HK-2 (cell line): ENCODE measurements at regions not wholly inside any gene's neighbourhood (a gene's known extent, or its start where the extent isn't known, plus 50 kb on each side); places are given as distances from the start of the nearest gene placed in this dataset.
A peak's percentile ranks its signal among the peaks of the same experiment; 100 is the strongest.

Experiments used
- DNase-seq: peaks from one replicate; pipeline ENCODE4 v3.0.0-alpha.2; 2018; ENCODE audit not compliant: unreplicated experiment

DNA sequence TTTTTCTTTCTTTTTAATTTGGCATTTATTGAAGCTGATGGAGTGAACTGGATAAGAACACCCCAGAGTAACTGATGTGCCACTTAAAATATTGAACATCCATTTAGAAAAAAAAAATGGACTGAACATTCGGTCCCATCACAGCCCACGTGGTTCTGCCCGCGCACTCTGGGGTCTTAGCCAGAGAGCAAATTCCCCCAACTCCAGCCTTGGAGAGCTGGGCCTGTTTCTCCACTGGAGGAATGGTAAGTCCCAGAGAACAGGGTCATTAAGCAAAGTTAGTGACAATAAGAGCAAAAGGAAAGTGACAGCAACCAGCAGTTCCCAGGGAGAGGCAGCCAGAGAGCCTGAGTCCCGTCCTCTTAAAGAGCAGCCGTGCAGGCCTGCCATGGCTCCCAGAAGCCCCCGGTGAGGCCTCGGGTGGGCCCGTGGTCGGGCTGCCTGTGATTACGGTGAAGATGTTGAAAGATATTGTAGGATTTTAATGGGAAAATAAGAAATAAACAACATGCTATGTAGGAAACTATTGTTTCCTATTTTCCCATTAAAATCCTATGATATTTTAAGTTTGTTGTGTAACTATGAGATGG, 487.9 kb upstream of the MKI67 start:
- DNase-seq: no peak

DNA sequence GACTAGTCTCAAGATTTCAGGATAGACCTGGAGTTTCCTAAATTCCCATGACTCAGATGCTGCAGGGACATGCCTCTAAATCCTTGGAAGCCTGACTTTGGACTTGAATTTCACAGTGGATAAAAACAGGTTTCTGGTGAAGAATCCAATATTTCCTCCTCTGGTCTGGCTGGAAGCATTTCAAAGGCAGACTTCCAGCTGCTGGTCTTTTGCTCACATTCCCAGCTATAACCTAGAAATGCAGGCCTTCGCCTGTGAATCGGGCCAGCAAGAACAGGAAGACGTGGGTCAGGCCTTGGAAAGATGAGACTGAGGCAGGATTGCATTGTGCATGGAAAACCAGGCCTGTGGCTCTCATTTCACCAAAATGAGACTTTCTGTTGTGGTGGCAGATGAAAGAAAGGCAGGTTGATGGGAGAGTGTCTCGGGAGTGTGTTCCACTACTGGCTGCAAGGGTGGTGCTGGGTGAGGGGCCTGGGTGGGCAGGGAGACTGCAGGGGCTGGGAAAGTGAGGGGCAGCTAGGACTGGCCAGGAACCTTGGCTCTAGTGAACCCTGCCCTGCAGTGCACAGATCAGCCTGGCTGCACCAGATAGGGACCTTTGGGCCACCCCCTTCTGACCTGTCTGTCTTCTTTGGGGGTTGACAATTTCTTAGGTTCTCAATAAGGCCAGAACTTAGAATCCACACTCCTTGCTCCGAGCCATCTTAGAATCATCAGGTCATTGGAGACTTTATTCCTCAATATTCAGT, 488.8 kb upstream of the MKI67 start:
- no peak for DNase-seq

DNA sequence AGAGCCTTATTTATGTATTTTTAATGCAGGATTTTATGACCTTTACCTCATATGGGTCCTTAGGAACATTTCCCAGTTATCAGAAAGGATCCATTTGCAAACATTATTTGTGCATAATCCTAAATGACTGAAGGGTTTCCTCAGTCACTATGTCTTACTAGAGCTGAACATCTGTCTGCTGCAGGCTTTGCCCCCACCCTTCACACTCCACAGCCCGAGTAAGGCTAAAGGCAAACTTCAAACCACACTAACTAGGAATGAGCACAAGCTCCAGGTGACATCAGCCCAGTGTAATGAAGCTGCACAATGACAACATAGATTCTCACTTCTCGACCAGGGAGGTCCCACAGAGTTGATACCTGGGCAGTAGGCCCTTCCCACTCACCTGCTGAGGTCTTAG, 491.3 kb upstream of the MKI67 start:
- no peak for DNase-seq

DNA sequence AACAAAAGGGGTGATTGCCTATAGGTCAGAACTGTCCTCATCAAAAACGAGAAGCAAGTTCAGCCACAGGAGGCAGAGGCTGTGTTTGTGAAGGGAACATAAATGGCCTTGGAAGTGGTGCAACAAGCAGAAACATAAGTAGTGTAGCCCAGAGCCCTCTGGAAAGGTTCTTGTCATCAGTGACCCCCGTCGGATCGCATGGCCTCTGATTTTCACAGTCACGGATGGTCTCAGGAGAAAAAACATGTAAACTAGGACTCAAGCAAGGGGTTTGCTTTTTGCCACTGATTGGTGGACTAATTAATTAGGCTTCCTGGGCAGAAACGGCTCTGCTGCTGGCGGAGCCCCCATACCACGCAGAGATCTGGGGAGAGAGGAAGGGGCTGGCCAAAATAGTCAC, 496.5 kb upstream of the MKI67 start:
- DNase-seq: no peak

- DNase-seq: no peak
Measured at GRCh38 chr10:128623776-128624175, 497.6 kb upstream of the MKI67 start.

DNA sequence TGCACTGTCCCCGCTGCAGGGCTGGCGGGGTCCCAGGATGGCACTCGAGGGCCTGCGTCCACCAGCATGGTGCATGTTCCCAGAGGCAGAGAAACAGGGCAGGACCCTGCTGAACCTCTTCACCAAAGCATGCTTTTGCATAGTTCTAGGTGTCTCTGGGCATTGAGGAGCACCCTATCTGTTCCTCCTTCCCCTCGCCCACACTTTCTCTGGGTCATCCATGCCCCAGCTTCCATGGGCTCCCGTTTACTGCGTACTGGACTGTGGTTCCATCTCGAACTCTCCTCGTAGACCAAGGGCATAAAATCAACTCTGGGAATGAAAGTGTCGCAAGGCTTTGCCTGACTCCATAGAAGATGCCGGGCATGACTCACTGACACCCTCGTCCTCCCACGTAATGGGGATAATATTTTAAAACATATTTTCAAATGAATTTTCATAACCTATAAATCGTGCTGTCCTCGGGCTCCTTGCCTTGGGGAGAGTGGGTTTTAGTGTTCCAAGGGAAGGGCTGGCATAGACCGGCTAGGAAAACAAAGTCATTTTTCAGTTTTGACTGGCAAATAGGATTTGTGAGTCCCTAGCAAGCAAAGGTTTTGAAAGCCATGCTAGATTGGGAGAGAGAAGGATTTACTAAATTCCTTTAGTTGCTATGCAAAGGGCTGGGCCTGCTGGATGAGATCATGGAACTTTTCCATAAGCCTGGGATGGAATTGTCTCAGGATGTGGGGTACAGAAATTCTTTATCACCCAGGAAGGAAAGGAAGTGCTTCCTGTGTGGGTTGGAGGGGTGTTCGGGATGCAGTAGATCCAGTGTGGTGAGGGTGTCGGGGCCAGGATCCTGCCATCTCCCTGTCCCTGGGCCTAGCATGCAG, 498.7 kb upstream of the MKI67 start:
- DNase-seq: no peak

DNA sequence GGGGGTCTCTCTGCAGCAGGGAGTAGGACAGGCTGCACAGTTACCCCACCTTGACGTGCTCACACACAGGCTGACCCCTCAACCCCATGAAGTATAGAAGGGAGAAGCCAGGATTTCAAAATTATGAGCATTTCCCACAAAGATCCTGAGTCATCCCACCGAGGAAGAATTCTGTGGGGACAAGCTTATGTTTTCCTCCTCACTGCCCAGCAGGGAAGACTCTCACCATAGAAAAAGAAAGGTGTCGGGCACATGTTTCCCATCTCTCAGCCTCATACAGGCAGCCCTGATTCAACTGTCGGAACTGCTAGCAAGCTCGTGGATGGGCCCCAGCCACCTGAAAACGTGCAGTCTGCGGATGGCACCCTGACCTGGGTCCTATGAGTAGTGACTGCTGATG, 499.7 kb upstream of the MKI67 start:
- DNase-seq: no peak

GRCh38 chr10:128626397-128627000, 500.3 kb upstream of the MKI67 start:
- no peak for DNase-seq

DNA sequence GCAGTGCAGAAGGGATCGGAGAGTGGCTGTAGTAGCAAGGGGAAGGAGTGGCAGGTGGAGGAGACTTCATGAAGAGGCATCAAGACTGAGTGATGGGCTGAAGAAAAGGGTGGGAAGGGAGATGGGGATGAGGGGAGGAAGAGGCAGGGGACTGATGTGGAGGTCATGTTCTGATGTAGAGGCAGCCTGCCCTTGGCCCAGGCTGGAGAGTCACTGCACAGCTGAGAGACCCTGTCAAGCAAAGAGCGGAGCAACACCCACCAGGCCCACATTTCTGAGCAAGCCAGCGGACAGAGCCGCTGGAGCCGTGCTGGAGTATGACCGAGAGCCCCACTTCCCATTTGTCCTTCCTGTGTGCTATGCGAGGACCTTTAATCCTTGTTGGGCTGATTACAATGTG, 501.6 kb upstream of the MKI67 start:
- no peak for DNase-seq

GRCh38 chr10:128628252-128628651, 502.0 kb upstream of the MKI67 start:
- DNase-seq: no peak

DNA sequence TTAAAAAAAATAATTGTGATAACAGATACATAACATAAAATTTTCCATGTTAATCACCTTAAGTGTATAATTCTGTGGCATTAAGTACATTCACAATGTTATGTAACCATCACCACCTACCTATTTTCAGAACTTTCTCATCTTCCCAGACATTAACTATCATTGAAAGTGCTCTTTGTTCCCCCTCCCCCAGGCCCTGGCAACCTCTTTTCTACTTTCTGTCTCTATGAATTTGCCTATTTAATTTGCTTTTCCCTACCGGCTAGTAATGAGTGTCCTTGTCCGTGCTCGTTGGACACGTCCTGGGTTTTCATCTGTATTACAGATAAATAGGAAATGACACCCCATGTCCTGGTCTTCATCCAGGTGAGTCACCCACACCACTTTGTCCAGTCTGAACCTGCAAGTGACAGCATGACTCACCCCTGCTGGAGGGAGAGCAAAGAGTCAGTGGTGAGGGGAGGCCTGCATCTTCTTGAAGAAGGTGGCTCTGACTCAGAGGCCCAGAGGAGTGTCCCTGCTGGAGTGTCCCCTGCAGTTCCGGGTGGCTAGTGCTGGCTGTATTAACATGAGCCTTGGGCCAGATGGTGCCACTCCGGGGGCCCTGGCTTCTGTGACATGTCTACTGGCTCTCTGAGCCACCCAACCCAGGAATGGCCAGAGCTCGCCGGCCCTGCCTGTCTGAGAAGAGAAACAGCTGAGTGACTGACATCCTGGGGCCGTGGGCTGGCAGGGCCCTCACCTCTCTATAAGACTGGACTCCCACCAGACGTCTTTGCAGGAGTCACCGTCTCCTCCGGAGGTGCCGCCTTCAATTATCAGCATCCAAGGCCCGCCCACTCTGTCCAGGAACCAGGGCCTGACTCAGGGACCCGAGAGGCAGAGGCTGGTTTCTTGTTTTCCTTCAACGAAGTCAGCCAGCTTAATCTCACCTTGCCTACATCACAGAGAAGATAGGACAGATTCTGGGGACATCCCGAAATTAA, 503.2 kb upstream of the MKI67 start:
- DNase-seq: peak; percentile 49

- DNase-seq: no peak
Measured at GRCh38 chr10:128630787-128631252, 504.6 kb upstream of the MKI67 start.

DNA sequence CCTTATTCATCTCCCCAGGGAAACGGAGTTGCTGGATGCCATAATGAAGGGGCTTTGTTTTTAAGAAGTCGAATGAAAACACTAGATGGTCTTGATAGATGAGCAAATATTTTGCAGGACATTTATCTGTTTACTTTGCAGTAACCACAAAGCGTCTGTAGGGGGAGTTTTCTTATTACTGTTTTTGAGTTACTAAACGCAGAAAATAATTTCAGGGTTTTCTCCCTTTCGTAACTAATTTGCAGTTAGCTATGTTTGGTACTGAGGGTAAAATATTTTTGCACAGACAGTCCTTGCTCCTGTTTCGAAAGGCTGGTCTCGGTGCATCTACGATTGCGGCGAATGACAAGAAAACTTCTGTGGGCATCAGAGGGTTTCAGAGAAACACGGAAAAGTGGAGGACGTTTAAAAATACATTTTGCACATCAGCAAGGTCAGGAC, 505.6 kb upstream of the MKI67 start:
- no peak for DNase-seq

GRCh38 chr10:128632694-128633093, 506.5 kb upstream of the MKI67 start:
- DNase-seq: no peak

- DNase-seq: no peak
Measured at GRCh38 chr10:128633864-128634540, 507.8 kb upstream of the MKI67 start.

- no peak for DNase-seq
Measured at GRCh38 chr10:128642023-128642422, 515.8 kb upstream of the MKI67 start.

DNA sequence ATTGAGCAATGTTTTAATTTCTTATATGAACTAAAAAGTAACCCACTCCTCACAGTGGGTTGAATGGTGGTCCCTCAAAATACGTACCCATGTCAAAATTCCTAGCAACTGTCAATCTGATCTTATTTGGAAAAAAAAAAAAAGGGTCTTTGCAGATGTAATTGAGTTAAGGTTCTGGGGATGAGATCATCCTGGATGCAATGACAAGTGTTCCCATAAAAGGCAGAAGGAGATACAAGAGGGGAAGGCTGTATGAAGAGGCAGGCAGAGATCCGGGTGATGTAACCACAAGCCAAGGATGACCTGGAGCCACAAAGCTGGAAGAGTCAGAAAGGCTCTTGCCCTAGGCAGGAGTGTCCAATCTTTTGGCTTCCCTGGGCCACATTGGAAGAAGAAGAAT, 516.3 kb upstream of the MKI67 start:
- DNase-seq: no peak

GRCh38 chr10:128643658-128644057, 517.4 kb upstream of the MKI67 start:
- DNase-seq: no peak

- no peak for DNase-seq
Measured at GRCh38 chr10:128645486-128645885, 519.3 kb upstream of the MKI67 start.

- no peak for DNase-seq
Measured at GRCh38 chr10:128646956-128647355, 520.7 kb upstream of the MKI67 start.
